ENCODE measurements at regions not wholly inside any gene's neighbourhood (a gene's known extent, or its start where the extent isn't known, plus 50 kb on each side); places are given as distances from the start of the nearest gene placed in this dataset.

DNA sequence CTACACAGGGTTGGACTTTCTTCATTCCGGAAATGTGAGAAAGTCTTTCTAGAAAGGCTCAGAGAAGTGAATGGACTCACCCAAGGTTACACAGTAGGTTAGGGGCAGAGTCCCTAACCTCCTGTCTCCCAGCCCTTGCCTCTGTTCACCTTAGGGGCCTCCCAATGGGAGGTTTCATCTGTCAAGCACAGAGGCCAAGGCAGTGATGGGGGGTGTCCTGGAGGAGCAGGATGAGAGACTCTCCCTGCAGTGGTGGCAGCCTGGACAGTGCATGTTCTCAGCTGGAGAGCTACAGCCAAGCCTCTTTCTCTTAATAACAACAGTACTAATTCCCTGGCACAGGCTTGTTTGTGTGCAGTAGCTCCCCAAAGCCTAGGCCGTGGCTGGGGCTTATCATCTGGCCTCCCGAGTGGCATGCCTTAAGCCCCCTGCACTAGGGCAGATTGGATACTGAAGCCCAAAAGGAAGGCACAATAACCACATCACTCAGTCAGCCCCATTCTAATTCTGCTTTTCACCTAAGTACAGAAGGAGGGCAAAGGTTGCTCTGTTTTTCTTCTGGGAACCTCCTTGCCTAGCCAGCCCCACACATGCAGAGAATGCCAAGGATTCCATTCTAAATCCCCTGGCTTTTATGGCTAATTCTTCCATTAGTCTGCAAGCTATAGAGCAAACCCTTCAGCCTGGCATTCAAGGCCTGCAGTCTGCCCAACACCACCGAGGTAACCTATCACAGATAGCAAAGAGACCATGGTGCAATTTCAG lies 50.2 kb upstream of the XPA start:
- Mint-ChIP-seq H3K4me1 (peaks cover 4% of the 10 kb centered on the region), H3K27me3 (ENCODE audit: insufficient read depth) (peaks cover 67% of the 10 kb centered on the region), H3K9me3 (peaks cover 4% of the 10 kb centered on the region), H3K27ac (no peak overlapping the region), H3K4me3 (no peak overlapping the region), H3K36me3 (ENCODE audit: low read depth) (no peaks in the 10 kb centered on the region)
- DNase-seq: no peak
- Histone ChIP-seq H3K27me3 (ENCODE audit: control insufficient read depth, insufficient read depth, low read length, poor library complexity, severe bottlenecking) (peaks cover 29% of the 10 kb centered on the region), H3K9ac (ENCODE audit: extremely low read depth, low read length, poor library complexity, severe bottlenecking) (no peak overlapping the region), H3K36me3 (ENCODE audit: control insufficient read depth, insufficient read depth, low read length) (no peaks in the 10 kb centered on the region), H3K9me3 (ENCODE audit: control insufficient read depth, low read length) (peaks cover 18% of the 10 kb centered on the region), H3K4me1 (ENCODE audit: control insufficient read depth, insufficient read depth, low read length) (peaks cover 12% of the 10 kb centered on the region), H3K27ac (ENCODE audit: low read depth, low read length) (peak overlapping the region; percentile 40), H3K4me3 (ENCODE audit: low read length) (peak overlapping the region; percentile 6)
- TF ChIP-seq, protein P1, sequence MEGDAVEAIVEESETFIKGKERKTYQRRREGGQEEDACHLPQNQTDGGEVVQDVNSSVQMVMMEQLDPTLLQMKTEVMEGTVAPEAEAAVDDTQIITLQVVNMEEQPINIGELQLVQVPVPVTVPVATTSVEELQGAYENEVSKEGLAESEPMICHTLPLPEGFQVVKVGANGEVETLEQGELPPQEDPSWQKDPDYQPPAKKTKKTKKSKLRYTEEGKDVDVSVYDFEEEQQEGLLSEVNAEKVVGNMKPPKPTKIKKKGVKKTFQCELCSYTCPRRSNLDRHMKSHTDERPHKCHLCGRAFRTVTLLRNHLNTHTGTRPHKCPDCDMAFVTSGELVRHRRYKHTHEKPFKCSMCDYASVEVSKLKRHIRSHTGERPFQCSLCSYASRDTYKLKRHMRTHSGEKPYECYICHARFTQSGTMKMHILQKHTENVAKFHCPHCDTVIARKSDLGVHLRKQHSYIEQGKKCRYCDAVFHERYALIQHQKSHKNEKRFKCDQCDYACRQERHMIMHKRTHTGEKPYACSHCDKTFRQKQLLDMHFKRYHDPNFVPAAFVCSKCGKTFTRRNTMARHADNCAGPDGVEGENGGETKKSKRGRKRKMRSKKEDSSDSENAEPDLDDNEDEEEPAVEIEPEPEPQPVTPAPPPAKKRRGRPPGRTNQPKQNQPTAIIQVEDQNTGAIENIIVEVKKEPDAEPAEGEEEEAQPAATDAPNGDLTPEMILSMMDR (conservative IDR thresholded peaks at IDR 0.05): no peak
- 77 to 88% methylated on average over 1 to 4 of the region's 4 CpGs for WGBS, 2 experiments (ENCODE audit: insufficient coverage in 1 of 2, insufficient read length in 1 of 2)

DNA sequence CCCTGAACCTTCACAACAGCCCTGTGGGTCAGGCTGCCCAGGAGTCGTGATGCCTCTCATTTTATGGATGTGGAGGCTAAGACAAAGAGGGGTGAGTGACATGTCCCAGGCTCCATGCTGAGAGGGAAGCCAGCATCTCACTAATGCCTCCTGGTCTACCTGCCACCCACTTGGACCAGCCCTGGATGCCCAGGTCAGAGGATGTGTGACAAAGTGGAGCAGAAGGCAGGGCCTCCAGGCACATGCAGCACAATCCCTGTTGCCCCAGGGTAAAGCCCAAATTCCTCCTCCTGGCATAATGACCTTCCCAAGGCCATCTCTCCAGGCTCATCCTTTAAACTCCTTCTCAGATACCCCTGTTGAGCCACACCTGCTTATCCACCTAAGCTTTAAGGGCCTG lies 51.4 kb upstream of the XPA start:
- Mint-ChIP-seq H3K27ac (no peak overlapping the region), H3K9me3 (peaks cover 13% of the 10 kb centered on the region), H3K36me3 (ENCODE audit: low read depth) (no peaks in the 10 kb centered on the region), H3K4me1 (peaks cover 4% of the 10 kb centered on the region), H3K27me3 (ENCODE audit: insufficient read depth) (peaks cover 60% of the 10 kb centered on the region), H3K4me3 (no peak overlapping the region)
- DNase-seq: no peak
- Histone ChIP-seq H3K27ac (ENCODE audit: low read depth, low read length) (no peak overlapping the region), H3K36me3 (ENCODE audit: control insufficient read depth, insufficient read depth, low read length) (no peaks in the 10 kb centered on the region), H3K9me3 (ENCODE audit: control insufficient read depth, low read length) (peaks cover 14% of the 10 kb centered on the region), H3K4me3 (ENCODE audit: low read length) (no peak overlapping the region), H3K9ac (ENCODE audit: extremely low read depth, low read length, poor library complexity, severe bottlenecking) (no peak overlapping the region), H3K27me3 (ENCODE audit: control insufficient read depth, insufficient read depth, low read length, poor library complexity, severe bottlenecking) (peaks cover 17% of the 10 kb centered on the region), H3K4me1 (ENCODE audit: control insufficient read depth, insufficient read depth, low read length) (peaks cover 12% of the 10 kb centered on the region)
- TF ChIP-seq, protein P1 (conservative IDR thresholded peaks at IDR 0.05): no peak
- WGBS, 2 experiments (ENCODE audit: insufficient coverage in 1 of 2, insufficient read length in 1 of 2): 83% methylated on average over 1 of the region's 1 CpG; no CpG with 5 or more reads in 1 of the 2 experiments

DNA sequence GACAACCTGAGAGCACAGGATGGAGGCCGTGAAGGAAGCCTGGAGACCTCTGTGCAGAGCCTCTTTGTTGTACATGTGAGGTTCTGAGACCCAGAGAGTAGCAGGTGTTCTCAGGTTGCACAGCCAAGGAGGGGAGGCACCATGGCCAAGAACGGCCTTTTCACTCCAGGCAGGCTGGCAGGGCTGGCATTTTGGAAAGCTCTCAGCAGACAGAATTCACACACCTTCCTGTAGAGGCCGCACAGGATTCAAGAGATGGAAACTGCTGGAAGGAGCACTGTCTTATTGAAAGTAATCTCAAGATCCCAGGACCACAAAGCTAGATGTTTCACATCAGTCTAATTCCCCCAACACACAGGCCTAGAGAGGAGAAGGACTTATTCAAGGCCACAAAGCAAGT lies 52.8 kb upstream of the XPA start:
- Histone ChIP-seq H3K27ac (ENCODE audit: low read depth, low read length) (no peak overlapping the region), H3K36me3 (ENCODE audit: control insufficient read depth, insufficient read depth, low read length) (no peaks in the 10 kb centered on the region), H3K4me3 (ENCODE audit: low read length) (no peak overlapping the region), H3K4me1 (ENCODE audit: control insufficient read depth, insufficient read depth, low read length) (peaks cover 12% of the 10 kb centered on the region), H3K9me3 (ENCODE audit: control insufficient read depth, low read length) (peaks cover 19% of the 10 kb centered on the region), H3K27me3 (ENCODE audit: control insufficient read depth, insufficient read depth, low read length, poor library complexity, severe bottlenecking) (peaks cover 15% of the 10 kb centered on the region), H3K9ac (ENCODE audit: extremely low read depth, low read length, poor library complexity, severe bottlenecking) (no peak overlapping the region)
- TF ChIP-seq, protein P1 (conservative IDR thresholded peaks at IDR 0.05): no peak
- Mint-ChIP-seq H3K4me1 (peaks cover 4% of the 10 kb centered on the region), H3K27ac (no peak overlapping the region), H3K4me3 (no peak overlapping the region), H3K36me3 (ENCODE audit: low read depth) (no peaks in the 10 kb centered on the region), H3K9me3 (peaks cover 19% of the 10 kb centered on the region), H3K27me3 (ENCODE audit: insufficient read depth) (peaks cover 53% of the 10 kb centered on the region)
- WGBS, 2 experiments (ENCODE audit: insufficient coverage in 1 of 2, insufficient read length in 1 of 2): 83% methylated on average over 2 to 3 of the region's 3 CpGs
- no peak for DNase-seq

Data from endodermal cell (in vitro differentiated cells).